Activated T-cell treated with anti-CD3 and anti-CD28 coated beads for 1 hour (primary cell): ENCODE measurements at regions not wholly inside any gene's neighbourhood (a gene's known extent, or its start where the extent isn't known, plus 50 kb on each side); places are given as distances from the start of the nearest gene placed in this dataset.
"Not testable (repeated sequence)": the region's sequence is repeated elsewhere in the genome, so short reads cannot be mapped to it uniquely, and the experiment has no call there.

Source experiments
- DNase-seq: peaks from one replicate; pipeline ENCODE4 v3.0.0-alpha.2; 2020; ENCODE audit warnings: low read depth

DNA sequence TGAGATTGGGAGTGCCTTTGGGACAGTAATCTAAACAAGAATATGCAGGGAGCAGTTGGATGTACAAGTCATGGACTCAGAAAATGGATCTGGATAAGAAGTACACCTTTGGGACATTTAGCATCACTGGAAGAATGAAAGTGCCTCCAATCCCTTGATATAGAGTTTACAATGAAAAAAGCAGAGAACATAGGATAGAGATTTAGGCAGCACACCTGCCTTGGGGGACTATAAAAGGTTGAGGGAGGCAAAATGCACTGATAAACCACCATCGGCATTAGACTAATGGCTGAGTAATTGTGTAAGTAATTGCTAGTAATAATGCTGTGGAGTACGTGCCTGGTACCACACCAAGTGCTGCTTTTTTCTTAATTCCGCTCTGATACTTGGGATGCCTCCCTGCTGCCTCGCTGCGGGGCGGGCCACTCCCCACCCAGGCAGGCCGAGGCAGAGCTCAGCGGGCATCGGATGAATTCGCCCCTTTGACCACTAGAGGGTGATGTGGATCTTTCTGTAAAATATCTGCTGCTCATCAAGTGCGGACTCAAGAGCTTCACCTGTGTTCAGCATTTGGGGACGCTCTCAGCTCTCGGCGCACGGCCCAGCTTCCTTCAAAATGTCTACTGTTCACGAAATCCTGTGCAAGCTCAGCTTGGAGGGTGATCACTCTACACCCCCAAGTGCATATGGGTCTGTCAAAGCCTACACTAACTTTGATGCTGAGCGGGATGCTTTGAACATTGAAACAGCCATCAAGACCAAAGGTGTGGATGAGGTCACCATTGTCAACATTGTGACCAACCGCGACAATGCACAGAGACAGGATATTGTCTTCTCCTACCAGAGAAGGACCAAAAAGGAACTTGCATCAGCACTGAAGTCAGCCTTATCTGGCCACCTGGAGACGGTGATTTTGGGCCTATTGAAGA is 99.9 kb downstream of the ANKRD18B start:
- peak; percentile 45 for DNase-seq

GRCh38 chr9:33628318-33628717 is 104.3 kb downstream of the ANKRD18B start:
- not testable (repeated sequence) for DNase-seq

- DNase-seq: no peak
These were observed 104.9 kb downstream of the ANKRD18B start for GRCh38 chr9:33628865-33629410.

- no peak for DNase-seq
These were observed 109.6 kb downstream of the ANKRD18B start for GRCh38 chr9:33633636-33634035.

GRCh38 chr9:33637881-33638280 is 113.8 kb downstream of the ANKRD18B start:
- DNase-seq: no peak

DNA sequence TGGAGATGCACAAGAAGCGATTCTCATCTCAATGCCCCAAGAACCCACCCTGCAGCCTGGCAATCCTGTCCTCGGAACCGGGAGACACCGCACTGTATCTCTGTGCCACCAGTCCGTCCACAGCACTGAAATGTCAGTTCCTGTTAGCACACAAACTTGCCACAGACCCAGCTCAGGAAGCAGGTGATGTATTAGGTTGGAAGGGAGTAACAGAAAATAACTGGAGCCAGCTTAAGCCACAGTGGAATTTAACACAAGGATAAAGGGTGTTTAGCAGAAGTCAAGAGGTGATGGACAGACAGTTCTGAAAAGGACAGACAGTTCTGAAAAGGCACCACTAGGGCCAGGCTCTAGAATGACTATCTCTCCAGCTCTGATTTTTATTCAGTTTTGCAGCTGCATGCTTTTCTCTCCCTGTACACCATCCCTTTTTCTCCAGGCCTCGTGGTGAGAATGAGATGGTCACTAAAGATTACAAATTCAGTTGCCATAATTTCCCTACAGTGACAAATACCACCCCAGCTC is 114.4 kb downstream of the ANKRD18B start:
- DNase-seq: no peak

DNA sequence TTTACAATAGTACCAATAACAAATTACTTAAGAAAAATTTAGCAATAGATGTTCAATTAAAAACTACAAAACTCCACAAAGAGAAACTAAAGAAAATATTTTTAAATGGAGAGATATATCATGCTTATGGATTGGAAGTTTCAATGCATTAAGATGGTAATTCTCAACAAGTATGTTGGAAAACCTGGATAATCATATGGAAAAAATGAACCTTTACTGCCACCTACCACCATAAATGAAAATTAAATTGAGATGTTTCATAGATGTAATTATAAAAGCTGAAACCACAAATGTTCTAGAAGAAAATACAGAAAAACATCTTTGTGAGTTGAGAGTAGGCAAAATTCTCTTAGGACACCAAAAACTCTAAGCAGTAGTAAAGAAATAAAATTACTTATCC is 121.7 kb downstream of the ANKRD18B start:
- no peak for DNase-seq

- DNase-seq: no peak
These were observed 125.4 kb downstream of the ANKRD18B start for GRCh38 chr9:33649463-33649862.

- DNase-seq: no peak
These were observed 127.1 kb downstream of the ANKRD18B start for GRCh38 chr9:33651125-33651524.

DNA sequence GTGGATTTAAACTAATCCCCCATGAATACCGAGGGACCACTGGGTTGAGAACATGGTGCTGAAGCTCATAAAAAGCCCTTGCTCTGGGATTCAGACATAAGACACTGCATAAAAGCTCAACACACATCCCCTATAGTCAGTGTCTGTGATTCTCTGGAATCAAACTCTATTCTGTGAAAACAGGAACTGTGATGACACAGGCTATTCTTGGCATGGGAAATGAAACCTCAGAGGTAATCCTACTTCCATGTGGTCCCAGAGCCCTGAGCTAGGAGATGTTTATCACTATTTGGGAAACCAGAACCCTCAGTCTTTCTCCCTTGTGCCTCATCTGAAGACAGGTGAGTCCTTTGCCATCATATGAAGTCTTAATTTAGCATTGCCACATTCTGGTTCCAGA is 135.4 kb upstream of the PRSS3 start:
- no peak for DNase-seq

DNA sequence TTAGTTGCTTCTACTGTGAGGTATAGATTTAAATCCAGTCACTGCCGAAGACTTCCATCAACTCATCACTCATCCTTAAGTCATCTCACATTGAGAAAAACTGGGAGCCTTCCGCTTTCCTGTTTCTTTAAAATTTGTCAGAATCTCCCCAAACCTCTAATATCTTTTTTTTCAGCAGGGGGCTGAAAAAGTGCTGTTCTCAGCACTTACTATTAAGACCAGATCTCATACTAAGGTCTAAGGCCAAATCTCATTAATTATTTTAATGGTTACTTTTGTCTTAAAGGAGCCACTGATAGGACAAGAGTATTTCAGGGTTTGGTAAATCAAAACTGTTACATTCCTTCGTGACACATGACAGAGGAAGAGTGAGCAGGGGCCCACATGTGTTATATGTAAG is 134.6 kb upstream of the PRSS3 start:
- no peak for DNase-seq

DNA sequence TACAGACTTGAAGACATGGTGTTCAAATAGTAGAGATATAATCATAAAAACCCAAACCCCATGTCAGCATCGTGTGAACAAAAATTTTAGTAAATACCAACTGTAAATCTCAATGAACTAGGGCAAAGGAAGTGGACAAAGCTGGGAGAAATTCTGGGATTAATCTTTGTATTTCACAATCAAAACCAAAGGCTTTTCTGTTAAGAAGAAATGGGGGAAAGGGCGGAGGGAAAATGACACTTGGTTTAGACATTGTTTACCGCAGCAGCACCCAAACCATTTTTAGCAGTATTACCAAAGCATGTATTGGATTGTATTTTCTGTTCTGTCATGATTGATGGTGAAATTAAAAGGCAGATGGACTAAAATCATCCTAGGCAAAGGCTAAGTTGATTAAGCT is 134.2 kb upstream of the PRSS3 start:
- no peak for DNase-seq

- DNase-seq: no peak
These were observed 132.5 kb upstream of the PRSS3 start for GRCh38 chr9:33662871-33663270.

DNA sequence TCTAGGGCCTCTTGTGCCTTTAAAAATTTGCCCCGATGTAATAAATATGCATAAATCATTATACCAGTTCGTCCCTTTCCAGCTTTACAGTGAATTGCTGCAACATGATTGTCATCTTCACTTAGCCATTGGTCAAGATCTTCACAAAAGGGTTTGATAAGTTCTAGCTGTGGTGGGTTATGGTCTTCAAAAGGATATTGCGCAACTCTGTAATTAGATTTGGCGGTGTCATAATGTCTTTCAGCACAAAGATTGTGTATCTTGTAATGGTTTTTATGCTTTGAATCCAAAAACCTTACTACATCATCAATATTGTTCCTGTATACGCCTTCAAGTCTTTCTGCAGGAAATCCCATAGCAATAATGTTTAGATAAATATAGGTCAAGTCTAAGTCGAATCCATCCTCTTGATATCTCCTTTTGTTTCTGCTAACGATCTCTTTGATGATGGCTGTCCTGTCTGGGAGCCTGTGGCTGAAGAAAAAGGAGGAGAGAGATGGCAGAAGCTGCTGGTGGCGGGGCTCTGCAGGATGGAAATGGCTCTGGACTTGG is 119.1 kb upstream of the PRSS3 start:
- DNase-seq: not testable (repeated sequence)

GRCh38 chr9:33676746-33677505 is 118.4 kb upstream of the PRSS3 start:
- DNase-seq: peak; percentile 0

- no peak for DNase-seq
These were observed 117.9 kb upstream of the PRSS3 start for GRCh38 chr9:33677506-33677809.

DNA sequence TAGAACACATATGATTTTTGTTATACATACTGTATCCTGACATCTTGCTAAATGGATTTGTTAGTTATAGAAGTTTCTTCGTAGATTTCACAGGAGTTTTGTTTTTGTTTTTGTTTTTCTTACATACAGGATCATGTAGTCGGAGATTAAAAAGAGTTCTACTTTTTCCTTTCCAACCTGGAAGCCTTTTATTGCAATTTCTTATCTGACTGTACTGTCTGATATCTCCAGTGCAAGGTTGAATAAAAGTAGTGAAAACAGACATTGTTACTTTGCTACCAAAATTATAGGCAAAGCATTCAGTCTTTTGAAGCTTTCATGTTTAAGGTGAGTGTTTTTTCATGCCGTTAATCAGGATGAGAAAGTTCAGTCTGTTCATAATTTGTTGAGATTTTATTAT is 117.4 kb upstream of the PRSS3 start:
- no peak for DNase-seq

- DNase-seq: no peak
These were observed 112.8 kb upstream of the PRSS3 start for GRCh38 chr9:33682551-33682950.

- DNase-seq: no peak
These were observed 110.5 kb upstream of the PRSS3 start for GRCh38 chr9:33684831-33685230.

- no peak for DNase-seq
These were observed 108.4 kb upstream of the PRSS3 start for GRCh38 chr9:33686942-33687341.

- no peak for DNase-seq
These were observed 107.6 kb upstream of the PRSS3 start for GRCh38 chr9:33687779-33688178.

- DNase-seq: no peak
These were observed 105.0 kb upstream of the PRSS3 start for GRCh38 chr9:33690143-33690933.
